ENCODE measurements at regions not wholly inside any gene's neighbourhood (a gene's known extent, or its start where the extent isn't known, plus 50 kb on each side); places are given as distances from the start of the nearest gene placed in this dataset.

DNA sequence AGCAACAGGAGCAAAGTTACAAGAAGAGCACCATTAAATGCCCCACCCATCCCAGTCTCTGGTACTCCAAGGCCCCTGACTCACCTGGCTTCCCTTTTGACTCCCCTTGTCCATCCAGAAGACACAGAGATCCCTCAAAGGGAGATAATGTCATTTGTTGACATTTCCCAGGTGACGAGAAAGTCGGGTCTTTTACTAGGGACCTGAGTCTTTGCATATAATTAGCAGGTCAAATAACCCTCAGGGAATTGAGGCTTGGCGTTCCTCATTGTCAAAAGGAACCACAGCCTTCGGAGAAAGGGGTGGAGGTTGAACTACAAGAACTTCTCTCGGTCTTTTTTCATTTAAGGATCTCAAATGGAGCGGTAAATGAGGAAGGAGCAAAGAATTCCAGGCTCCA, 133.2 kb downstream of the PROX1 start:
- TF ChIP-seq, protein P1, sequence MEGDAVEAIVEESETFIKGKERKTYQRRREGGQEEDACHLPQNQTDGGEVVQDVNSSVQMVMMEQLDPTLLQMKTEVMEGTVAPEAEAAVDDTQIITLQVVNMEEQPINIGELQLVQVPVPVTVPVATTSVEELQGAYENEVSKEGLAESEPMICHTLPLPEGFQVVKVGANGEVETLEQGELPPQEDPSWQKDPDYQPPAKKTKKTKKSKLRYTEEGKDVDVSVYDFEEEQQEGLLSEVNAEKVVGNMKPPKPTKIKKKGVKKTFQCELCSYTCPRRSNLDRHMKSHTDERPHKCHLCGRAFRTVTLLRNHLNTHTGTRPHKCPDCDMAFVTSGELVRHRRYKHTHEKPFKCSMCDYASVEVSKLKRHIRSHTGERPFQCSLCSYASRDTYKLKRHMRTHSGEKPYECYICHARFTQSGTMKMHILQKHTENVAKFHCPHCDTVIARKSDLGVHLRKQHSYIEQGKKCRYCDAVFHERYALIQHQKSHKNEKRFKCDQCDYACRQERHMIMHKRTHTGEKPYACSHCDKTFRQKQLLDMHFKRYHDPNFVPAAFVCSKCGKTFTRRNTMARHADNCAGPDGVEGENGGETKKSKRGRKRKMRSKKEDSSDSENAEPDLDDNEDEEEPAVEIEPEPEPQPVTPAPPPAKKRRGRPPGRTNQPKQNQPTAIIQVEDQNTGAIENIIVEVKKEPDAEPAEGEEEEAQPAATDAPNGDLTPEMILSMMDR (conservative IDR thresholded peaks at IDR 0.05 in 1 of 2, IDR thresholded peaks at IDR 0.05 in 1 of 2; ENCODE audit: low read depth in 1 of 2, low read length in 2 of 2) = no peak
- no peak for TF ChIP-seq EZH2 (IDR thresholded peaks at IDR 0.05; ENCODE audit: low read length, missing control alignments)
